Caco-2 (cell line): ENCODE measurements at regions not wholly inside any gene's neighbourhood (a gene's known extent, or its start where the extent isn't known, plus 50 kb on each side); places are given as distances from the start of the nearest gene placed in this dataset.

Source experiments
- BruUV-seq: library from RNA; stranded (reverse); fragments of 400-500 nt; replicated peaks from 2 replicates; lab custom pipeline; 2021; lab: Mats Ljungman, UMichigan
- CTCF ChIA-PET: fragments of 300-600 bp; sonication (Branson Sonifier 250); formaldehyde crosslinking; loops from one replicate; lab custom pipeline; 2022; ENCODE audit warnings: antibody characterized with exemption; lab: Charles Lee
- POLR2A ChIA-PET: fragments of 300-600 bp; sonication (Branson Sonifier 250); formaldehyde crosslinking; loops from one replicate; lab custom pipeline; 2022; ENCODE audit warnings: antibody characterized with exemption; lab: Charles Lee
- DNase-seq, 2 experiments: peaks; one replicate each; pipeline versions ENCODE4 v3.0.0 to v3.0.0-alpha.2; 2020 to 2022
- H3K27me3 ChIP-seq: replicated peaks from 2 replicates; pipeline ENCODE4 v1.6.0; 2011; ENCODE audit warnings: low read length; ENCODE audit not compliant: control insufficient read depth, insufficient read depth
- H3K36me3 ChIP-seq: 2 replicates; pipeline ENCODE4 v1.5.1; 2011; ENCODE audit warnings: low read length; ENCODE audit not compliant: control insufficient read depth, insufficient read depth
- H3K4me1 ChIP-seq: fragments of 250-450 bp; sonication (Bioruptor Pico); 2 replicates; pipeline ENCODE4 v1.5.1; 2020; ENCODE audit warnings: mild to moderate bottlenecking
- H3K4me3 ChIP-seq: 2 replicates; pipeline ENCODE4 v1.5.1; 2011; ENCODE audit warnings: low read depth, mild to moderate bottlenecking, control low read depth, low read length
- H3K9me3 ChIP-seq: fragments of 250-450 bp; sonication (Bioruptor Pico); 2 replicates; pipeline ENCODE4 v1.5.1; 2020; ENCODE audit warnings: mild to moderate bottlenecking, moderate library complexity
- H3K27ac Mint-ChIP-seq: one replicate; pipeline ENCODE4 v1.8.0; 2022; ENCODE audit warnings: mixed read lengths; ENCODE audit not compliant: unreplicated experiment
- H3K27me3 Mint-ChIP-seq: one replicate; pipeline ENCODE4 v1.8.0; 2022; ENCODE audit warnings: mixed read lengths; ENCODE audit not compliant: insufficient read depth, unreplicated experiment
- H3K36me3 Mint-ChIP-seq: one replicate; pipeline ENCODE4 v1.8.0; 2022; ENCODE audit warnings: mild to moderate bottlenecking, mixed read lengths; ENCODE audit not compliant: insufficient read depth, unreplicated experiment
- H3K4me1 Mint-ChIP-seq: one replicate; pipeline ENCODE4 v1.8.0; 2022; ENCODE audit warnings: low read depth, mixed read lengths; ENCODE audit not compliant: unreplicated experiment
- H3K4me3 Mint-ChIP-seq: one replicate; pipeline ENCODE4 v1.8.0; 2022; ENCODE audit warnings: mild to moderate bottlenecking, moderate library complexity, mixed read lengths; ENCODE audit not compliant: unreplicated experiment
- H3K9me3 Mint-ChIP-seq: one replicate; pipeline ENCODE4 v1.8.0; 2022; ENCODE audit warnings: mixed read lengths; ENCODE audit not compliant: unreplicated experiment
- intact Hi-C: fragments of 100-400 bp; cut with micrococcal nuclease; formaldehyde crosslinking; loops from one replicate; pipeline ENCODE4 v1.10.0; 2022; ENCODE audit not compliant: unreplicated experiment
- TF ChIP-seq, protein P1 (sequence below), 2 experiments: fragments of 200-600 bp in 1 of 2; IDR thresholded peaks; 1 replicate in 1 of 2; 2 replicates in 1 of 2; pipeline versions ENCODE4 v1.5.1 to v1.8.0; 2011 to 2022; ENCODE audit warnings: antibody characterized with exemption in 1 of 2, control low read depth in 1 of 2, inconsistent platforms in 1 of 2, low read depth in 1 of 2, low read length in 1 of 2, mild to moderate bottlenecking in 1 of 2, moderate library complexity in 1 of 2; ENCODE audit not compliant: insufficient read depth in 1 of 2, severe bottlenecking in 1 of 2, unreplicated experiment in 1 of 2

DNA sequence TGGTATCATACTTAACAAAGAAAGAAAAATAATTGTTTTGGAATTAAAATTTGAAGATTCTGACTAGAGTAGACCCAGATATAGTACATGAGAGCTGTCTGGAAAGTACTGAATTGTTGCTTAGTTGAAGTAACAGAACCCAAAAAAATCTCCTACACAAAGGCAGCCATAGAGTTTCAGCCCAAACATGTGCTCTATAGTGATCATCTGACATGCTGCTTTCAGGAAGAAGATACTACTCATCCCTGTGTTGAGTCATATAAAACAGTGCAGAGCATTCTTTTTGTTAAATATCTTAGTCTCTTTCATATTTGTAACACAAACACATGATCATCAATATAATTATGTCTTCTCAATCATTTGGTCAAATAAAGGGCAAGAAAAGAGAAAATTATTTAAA, 84.8 kb upstream of the PTPRM start:
- Mint-ChIP-seq H3K9me3 (no peaks in the 10 kb centered on the region), H3K4me3 (no peak overlapping the region), H3K4me1 (peaks cover 3% of the 10 kb centered on the region), H3K27ac (no peak overlapping the region), H3K36me3 (no peaks in the 10 kb centered on the region), H3K27me3 (no peaks in the 10 kb centered on the region)
- CTCF ChIA-PET, result no interaction called here
- no peak overlapping the region for H3K4me3 ChIP-seq
- peaks cover 2% of the 10 kb centered on the region for H3K4me1 ChIP-seq
- BruUV-seq, result no TSS peak
- intact Hi-C loops, result no loop called here
- H3K9me3 ChIP-seq, result no peaks in the 10 kb centered on the region
- no peaks in the 10 kb centered on the region for H3K36me3 ChIP-seq
- DNase-seq, result no peak
- H3K27me3 ChIP-seq, result no peaks in the 10 kb centered on the region
- TF ChIP-seq, protein P1, sequence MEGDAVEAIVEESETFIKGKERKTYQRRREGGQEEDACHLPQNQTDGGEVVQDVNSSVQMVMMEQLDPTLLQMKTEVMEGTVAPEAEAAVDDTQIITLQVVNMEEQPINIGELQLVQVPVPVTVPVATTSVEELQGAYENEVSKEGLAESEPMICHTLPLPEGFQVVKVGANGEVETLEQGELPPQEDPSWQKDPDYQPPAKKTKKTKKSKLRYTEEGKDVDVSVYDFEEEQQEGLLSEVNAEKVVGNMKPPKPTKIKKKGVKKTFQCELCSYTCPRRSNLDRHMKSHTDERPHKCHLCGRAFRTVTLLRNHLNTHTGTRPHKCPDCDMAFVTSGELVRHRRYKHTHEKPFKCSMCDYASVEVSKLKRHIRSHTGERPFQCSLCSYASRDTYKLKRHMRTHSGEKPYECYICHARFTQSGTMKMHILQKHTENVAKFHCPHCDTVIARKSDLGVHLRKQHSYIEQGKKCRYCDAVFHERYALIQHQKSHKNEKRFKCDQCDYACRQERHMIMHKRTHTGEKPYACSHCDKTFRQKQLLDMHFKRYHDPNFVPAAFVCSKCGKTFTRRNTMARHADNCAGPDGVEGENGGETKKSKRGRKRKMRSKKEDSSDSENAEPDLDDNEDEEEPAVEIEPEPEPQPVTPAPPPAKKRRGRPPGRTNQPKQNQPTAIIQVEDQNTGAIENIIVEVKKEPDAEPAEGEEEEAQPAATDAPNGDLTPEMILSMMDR (IDR thresholded peaks at IDR 0.05; ENCODE audit: insufficient read depth in 1 of 2, low read depth in 1 of 2, low read length in 1 of 2, severe bottlenecking in 1 of 2, unreplicated experiment in 1 of 2), result no peak
- POLR2A ChIA-PET, result interaction anchor here (0.6 kb wide), 1 partner anchor 19 kb away, joined by 10 read pairs; no protein-coding TSS in a partner anchor

DNA sequence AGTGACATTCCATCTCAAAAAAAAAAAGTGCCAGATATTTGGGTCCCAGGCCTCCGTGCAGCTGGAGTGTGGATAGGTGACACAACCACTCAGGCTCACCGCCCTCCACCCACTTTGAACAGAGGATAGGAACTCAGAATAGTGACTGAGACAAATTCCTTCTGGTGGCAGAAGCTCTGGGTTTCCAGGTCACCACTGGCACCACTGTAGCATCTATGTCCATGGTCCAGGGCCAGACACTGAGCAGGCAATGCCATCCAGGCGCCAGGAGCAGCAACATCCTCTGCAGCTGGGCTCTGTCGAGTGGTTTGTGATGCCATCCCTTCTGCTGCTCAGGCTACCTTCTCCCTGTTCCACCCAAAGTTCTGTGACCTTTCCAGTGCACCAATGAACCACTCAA, 81.5 kb upstream of the PTPRM start:
- Mint-ChIP-seq H3K36me3 (no peaks in the 10 kb centered on the region), H3K4me3 (no peak overlapping the region), H3K4me1 (peaks cover 7% of the 10 kb centered on the region), H3K27ac (no peak overlapping the region), H3K27me3 (no peaks in the 10 kb centered on the region), H3K9me3 (peaks cover 11% of the 10 kb centered on the region)
- H3K4me1 ChIP-seq, result peaks cover 11% of the 10 kb centered on the region
- ChIA-PET CTCF (interaction anchor here (0.6 kb wide), 1 partner anchor 265 kb away, joined by 3 read pairs; no protein-coding TSS in a partner anchor), POLR2A (no interaction called here)
- TF ChIP-seq, protein P1 (IDR thresholded peaks at IDR 0.05; ENCODE audit: insufficient read depth in 1 of 2, low read depth in 1 of 2, low read length in 1 of 2, severe bottlenecking in 1 of 2, unreplicated experiment in 1 of 2), result no peak
- H3K36me3 ChIP-seq, result no peaks in the 10 kb centered on the region
- no peak overlapping the region for H3K4me3 ChIP-seq
- DNase-seq, result no peak
- H3K27me3 ChIP-seq, result no peaks in the 10 kb centered on the region
- no TSS peak for BruUV-seq
- no peaks in the 10 kb centered on the region for H3K9me3 ChIP-seq
- intact Hi-C loops, result no loop called here

DNA sequence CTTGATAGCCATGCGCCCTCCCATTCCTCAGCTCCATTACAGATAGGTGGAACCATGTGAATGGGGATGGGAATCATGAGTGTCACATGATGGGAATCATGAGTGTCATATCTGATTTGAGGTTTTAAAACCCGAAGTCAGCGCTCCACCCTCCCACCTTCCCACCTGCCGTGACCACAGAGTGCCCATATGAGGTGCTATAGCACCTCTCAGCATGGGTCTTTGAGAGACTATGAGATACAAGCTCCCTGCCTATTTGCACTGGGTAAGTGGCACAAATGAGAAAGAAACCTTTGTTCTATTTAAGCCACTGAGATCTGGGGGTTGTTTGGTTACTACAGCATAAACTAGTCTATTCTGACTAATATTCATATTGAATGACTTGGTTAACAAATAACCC, 78.5 kb upstream of the PTPRM start:
- Mint-ChIP-seq H3K36me3 (no peaks in the 10 kb centered on the region), H3K27ac (no peak overlapping the region), H3K4me3 (no peak overlapping the region), H3K9me3 (peaks cover 13% of the 10 kb centered on the region), H3K27me3 (no peaks in the 10 kb centered on the region), H3K4me1 (peaks cover 7% of the 10 kb centered on the region)
- TF ChIP-seq, protein P1 (IDR thresholded peaks at IDR 0.05; ENCODE audit: insufficient read depth in 1 of 2, low read depth in 1 of 2, low read length in 1 of 2, severe bottlenecking in 1 of 2, unreplicated experiment in 1 of 2), result peak in 1 of 2 experiments; percentile 10
- no TSS peak for BruUV-seq
- intact Hi-C loops, result no loop called here
- CTCF ChIA-PET, result interaction anchor here (1.1 to 1.2 kb wide), 2 partner anchors 252 to 254 kb away, joined by 3 read pairs; no protein-coding TSS in a partner anchor
- Histone ChIP-seq H3K36me3 (no peaks in the 10 kb centered on the region), H3K9me3 (no peaks in the 10 kb centered on the region), H3K27me3 (no peaks in the 10 kb centered on the region), H3K4me3 (no peak overlapping the region), H3K4me1 (peaks cover 11% of the 10 kb centered on the region)
- peak in 1 of 2 experiments; percentile 8 for DNase-seq
- POLR2A ChIA-PET, result no interaction called here
